GM23338 (cell line): ENCODE measurements at regions not wholly inside any gene's neighbourhood (a gene's known extent, or its start where the extent isn't known, plus 50 kb on each side); places are given as distances from the start of the nearest gene placed in this dataset.

Experiments used
- EZH2 ChIP-seq: fragments of 200-600 bp; sonication (generic); IDR thresholded peaks from one replicate; pipeline ENCODE4 v1.8.0; 2017; ENCODE audit warnings: antibody characterized with exemption, mild to moderate bottlenecking, low read depth; ENCODE audit not compliant: unreplicated experiment
- TF ChIP-seq, protein P1 (sequence below), 2 experiments: fragments of 200-600 bp in 1 of 2; sonication (generic) in 1 of 2; conservative IDR thresholded peaks; 2 replicates each; pipeline versions ENCODE4 v1.5.1 to v1.6.1; 2016 to 2017; ENCODE audit warnings: antibody characterized with exemption in 2 of 2, low read depth in 2 of 2, mild to moderate bottlenecking in 2 of 2, moderate library complexity in 1 of 2
- TF ChIP-seq, protein P2 (sequence below): IDR thresholded peaks from one replicate; pipeline ENCODE4 v1.6.1; 2018; ENCODE audit warnings: antibody characterized with exemption; ENCODE audit not compliant: unreplicated experiment
- TF ChIP-seq, protein P3 (sequence below): IDR thresholded peaks from 2 replicates; pipeline ENCODE4 v1.6.1; 2016; ENCODE audit warnings: antibody characterized with exemption

DNA sequence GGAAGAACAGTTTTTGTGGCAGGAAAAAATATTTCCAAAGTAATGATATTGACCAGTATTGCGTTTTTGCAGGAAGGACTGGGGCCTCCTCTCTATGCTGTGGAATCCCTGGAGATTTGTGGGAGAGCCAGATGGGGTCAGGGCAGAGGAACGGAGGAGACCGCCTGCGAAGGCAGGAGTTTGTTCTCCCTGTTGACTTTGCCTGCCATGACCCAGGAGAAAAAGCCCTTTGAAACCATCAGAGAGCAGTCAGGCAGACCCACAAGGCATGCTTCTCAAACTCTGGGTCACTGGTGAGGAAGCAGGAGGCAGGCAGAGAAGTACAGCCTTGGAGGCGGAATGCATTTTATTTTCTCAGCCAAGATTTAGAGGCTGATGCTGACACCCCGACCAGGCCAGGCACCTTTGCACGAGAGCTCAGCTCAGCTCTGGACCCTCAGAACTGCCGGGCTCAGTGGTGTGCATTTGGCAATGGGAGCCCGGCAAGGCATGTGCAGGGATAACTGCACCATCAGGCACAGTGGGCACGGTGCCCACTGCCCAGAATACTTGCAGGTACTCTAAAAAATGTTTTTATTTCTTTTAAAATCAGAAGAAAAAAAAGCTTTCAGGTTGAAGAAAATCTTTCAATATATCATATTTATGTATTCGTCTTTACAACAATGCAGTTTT, 410.4 kb downstream of the RPS24 start:
- TF ChIP-seq, protein P1, sequence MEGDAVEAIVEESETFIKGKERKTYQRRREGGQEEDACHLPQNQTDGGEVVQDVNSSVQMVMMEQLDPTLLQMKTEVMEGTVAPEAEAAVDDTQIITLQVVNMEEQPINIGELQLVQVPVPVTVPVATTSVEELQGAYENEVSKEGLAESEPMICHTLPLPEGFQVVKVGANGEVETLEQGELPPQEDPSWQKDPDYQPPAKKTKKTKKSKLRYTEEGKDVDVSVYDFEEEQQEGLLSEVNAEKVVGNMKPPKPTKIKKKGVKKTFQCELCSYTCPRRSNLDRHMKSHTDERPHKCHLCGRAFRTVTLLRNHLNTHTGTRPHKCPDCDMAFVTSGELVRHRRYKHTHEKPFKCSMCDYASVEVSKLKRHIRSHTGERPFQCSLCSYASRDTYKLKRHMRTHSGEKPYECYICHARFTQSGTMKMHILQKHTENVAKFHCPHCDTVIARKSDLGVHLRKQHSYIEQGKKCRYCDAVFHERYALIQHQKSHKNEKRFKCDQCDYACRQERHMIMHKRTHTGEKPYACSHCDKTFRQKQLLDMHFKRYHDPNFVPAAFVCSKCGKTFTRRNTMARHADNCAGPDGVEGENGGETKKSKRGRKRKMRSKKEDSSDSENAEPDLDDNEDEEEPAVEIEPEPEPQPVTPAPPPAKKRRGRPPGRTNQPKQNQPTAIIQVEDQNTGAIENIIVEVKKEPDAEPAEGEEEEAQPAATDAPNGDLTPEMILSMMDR (conservative IDR thresholded peaks at IDR 0.05; ENCODE audit: low read depth in 2 of 2) = no peak
- no peak for TF ChIP-seq EZH2
- TF ChIP-seq, protein P2, sequence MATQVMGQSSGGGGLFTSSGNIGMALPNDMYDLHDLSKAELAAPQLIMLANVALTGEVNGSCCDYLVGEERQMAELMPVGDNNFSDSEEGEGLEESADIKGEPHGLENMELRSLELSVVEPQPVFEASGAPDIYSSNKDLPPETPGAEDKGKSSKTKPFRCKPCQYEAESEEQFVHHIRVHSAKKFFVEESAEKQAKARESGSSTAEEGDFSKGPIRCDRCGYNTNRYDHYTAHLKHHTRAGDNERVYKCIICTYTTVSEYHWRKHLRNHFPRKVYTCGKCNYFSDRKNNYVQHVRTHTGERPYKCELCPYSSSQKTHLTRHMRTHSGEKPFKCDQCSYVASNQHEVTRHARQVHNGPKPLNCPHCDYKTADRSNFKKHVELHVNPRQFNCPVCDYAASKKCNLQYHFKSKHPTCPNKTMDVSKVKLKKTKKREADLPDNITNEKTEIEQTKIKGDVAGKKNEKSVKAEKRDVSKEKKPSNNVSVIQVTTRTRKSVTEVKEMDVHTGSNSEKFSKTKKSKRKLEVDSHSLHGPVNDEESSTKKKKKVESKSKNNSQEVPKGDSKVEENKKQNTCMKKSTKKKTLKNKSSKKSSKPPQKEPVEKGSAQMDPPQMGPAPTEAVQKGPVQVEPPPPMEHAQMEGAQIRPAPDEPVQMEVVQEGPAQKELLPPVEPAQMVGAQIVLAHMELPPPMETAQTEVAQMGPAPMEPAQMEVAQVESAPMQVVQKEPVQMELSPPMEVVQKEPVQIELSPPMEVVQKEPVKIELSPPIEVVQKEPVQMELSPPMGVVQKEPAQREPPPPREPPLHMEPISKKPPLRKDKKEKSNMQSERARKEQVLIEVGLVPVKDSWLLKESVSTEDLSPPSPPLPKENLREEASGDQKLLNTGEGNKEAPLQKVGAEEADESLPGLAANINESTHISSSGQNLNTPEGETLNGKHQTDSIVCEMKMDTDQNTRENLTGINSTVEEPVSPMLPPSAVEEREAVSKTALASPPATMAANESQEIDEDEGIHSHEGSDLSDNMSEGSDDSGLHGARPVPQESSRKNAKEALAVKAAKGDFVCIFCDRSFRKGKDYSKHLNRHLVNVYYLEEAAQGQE = no peak
- TF ChIP-seq, protein P3, sequence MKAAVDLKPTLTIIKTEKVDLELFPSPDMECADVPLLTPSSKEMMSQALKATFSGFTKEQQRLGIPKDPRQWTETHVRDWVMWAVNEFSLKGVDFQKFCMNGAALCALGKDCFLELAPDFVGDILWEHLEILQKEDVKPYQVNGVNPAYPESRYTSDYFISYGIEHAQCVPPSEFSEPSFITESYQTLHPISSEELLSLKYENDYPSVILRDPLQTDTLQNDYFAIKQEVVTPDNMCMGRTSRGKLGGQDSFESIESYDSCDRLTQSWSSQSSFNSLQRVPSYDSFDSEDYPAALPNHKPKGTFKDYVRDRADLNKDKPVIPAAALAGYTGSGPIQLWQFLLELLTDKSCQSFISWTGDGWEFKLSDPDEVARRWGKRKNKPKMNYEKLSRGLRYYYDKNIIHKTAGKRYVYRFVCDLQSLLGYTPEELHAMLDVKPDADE = no peak
